CD1c-positive myeloid dendritic cell (primary cell): ENCODE measurements at regions not wholly inside any gene's neighbourhood (a gene's known extent, or its start where the extent isn't known, plus 50 kb on each side); places are given as distances from the start of the nearest gene placed in this dataset.

Experiments
- DNase-seq: peaks from one replicate; pipeline ENCODE4 v3.0.0-alpha.2; 2016; ENCODE audit errors: extremely low spot score

DNA sequence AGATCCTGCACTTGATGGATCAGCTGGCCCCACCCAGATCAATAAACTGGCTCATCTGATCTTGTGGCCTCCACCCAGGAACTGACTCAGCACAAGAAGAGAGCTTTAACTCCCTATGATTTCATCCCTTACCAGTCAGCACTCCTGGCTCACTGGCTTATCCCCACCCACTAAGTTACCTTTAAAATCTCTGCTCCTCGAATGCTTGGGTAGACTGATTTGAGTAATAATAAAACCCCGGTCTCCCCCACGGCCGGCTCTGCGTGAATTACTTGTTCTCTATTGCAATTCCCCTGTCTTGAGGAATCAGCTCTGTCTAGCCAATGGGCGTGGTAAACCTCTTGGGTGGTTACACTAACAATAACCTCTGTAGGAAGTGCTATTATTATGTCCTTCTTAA is 83.7 kb downstream of the MBL2 start:
- no peak for DNase-seq

DNA sequence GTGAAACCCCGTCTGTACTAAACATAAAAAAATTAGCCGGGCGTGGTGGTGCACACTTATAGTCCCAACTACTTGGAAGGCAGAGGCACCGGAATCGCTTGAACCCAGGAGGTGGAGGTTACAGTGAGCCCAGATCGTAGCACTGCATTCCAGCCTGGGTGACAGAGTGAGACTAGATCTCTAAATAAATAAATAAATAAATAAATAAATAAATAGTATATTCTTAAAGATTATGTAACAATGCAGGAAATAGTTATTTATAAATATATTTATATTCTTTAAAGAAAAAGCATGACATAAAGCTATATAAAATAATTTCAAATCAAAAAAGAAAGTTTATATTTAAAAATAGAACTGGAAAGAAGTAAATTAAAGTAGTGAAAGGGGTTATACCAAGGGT is 76.4 kb downstream of the MBL2 start:
- DNase-seq, result no peak

DNA sequence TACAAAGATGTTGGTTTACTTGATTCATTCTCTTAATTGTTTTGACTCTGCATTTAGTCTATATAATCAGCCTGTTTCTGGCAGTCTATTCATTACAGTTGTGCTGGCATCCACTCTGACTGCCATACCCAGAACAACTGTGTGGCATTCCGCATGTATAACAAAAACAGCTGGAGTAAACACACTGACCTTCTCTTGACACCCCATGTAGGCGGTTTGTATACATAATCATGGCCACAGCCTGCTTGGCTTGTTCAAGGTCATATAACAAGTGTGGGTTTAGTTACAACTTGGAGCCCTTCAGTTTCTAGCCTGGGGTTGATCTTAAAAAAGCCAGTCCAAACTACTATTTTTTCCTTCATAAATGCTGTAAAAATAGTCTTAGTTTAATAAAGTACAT is 70.9 kb downstream of the MBL2 start:
- no peak for DNase-seq

DNA sequence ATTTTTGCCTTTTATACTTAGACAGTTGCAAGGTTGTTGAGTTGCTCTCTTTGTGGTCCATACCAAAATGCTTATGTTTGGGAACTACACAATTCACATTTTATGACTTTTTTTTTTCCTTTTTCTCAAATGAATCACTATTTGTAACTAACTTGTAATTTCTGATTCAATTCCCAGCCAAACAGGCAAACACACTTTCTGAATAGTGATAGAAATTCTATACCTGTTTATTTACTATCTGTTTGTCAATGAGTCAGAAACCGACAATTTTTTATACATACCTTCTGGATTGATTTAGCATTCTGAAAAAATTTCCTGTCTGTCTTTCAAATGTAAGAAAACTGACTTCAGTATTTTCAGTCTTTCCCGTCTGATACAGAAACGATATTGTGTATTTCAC is 69.1 kb downstream of the MBL2 start:
- DNase-seq, result no peak

DNA sequence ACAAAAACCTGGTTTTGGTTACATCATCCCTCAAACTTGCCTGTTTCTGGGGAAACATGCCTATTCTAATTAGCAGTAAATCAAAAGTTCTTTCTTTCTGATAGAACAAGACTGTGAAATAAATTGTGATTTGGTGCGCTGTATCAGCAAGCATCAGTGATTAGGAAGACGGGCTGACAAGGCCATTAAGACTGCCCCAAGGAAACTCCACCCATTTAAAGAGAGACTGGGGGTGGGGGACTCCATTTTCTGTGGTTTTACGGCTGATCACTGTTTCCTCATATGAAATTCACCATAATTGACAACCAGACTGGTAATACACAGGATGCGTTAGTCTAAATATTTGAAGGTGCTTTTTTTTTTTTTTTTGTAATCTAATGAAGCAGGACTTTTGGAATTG is 68.7 kb downstream of the MBL2 start:
- no peak for DNase-seq

DNA sequence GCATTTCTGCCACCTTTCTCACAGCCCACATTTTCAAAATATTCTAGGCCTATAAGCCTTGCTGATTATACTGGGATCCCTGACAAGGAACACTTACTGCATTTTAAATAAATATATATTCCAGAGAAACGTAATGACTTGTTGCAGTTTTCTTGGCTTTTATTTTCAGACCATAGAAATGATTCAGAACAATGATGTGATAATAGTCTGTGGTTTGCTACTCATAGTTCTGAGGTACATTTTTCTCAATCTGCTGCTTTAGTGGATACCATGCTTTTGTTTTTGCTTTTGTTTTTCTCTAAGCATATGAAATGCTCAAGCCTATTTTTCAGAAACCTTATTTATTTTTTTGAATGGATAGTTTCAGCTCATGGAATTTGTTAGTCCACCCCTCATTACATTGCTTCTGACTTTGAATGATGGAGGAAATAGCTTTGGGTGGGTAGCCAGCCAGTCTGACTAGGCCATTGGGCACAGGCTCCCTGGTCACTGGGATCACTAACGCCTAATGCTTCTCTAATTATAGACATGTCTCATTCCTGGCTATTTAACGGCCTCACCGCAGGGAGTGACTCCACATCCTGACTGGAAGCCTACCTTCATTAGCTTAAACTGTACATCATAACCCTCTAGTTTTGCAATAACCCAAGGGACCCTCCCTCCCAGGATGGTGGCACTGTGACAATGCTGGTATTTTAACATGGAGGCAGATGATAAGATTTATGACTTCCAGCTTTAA is 66.1 kb downstream of the MBL2 start:
- DNase-seq, result no peak
